Mesenchymal stem cell (in vitro differentiated cells and primary cell): ENCODE measurements at regions not wholly inside any gene's neighbourhood (a gene's known extent, or its start where the extent isn't known, plus 50 kb on each side); places are given as distances from the start of the nearest gene placed in this dataset.
A peak's percentile ranks its signal among the peaks of the same experiment; 100 is the strongest.

ENCODE experiments used
- DNase-seq: peaks from one replicate; pipeline ENCODE4 v3.0.0-alpha.2; 2013
- H2AFZ ChIP-seq: one replicate; pipeline ENCODE4 v1.6.1; 2013; ENCODE audit warnings: low read depth, mild to moderate bottlenecking, control low read depth, inconsistent platforms, low read length, moderate library complexity
- H2AK5ac ChIP-seq: 2 replicates; pipeline ENCODE4 v1.6.1; 2013; ENCODE audit warnings: low read length, moderate library complexity, mild to moderate bottlenecking, inconsistent platforms; ENCODE audit not compliant: severe bottlenecking
- H2BK120ac ChIP-seq: one replicate; pipeline ENCODE4 v1.6.1; 2013; ENCODE audit warnings: low read depth, mild to moderate bottlenecking, inconsistent platforms, low read length, moderate library complexity
- H2BK12ac ChIP-seq, 2 experiments: one replicate each; pipeline ENCODE4 v1.6.1; 2013; ENCODE audit warnings: inconsistent platforms in 2 of 2, low read length in 2 of 2, mild to moderate bottlenecking in 2 of 2, moderate library complexity in 2 of 2, control low read depth in 1 of 2
- H2BK15ac ChIP-seq: one replicate; pipeline ENCODE4 v1.6.1; 2013; ENCODE audit warnings: mild to moderate bottlenecking, low read depth, inconsistent platforms; ENCODE audit not compliant: poor library complexity, severe bottlenecking
- H2BK5ac ChIP-seq: 2 replicates; pipeline ENCODE4 v1.6.1; 2013; ENCODE audit warnings: low read depth, mild to moderate bottlenecking, low read length, control low read depth, inconsistent platforms; ENCODE audit not compliant: poor library complexity, severe bottlenecking
- H3K14ac ChIP-seq, 2 experiments: one replicate each; pipeline ENCODE4 v1.6.1; 2013; ENCODE audit warnings: inconsistent platforms in 2 of 2, low read length in 2 of 2, control low read depth in 1 of 2, mild to moderate bottlenecking in 1 of 2, moderate library complexity in 1 of 2
- H3K18ac ChIP-seq, 2 experiments: one replicate each; pipeline ENCODE4 v1.6.1; 2013; ENCODE audit warnings: inconsistent platforms in 2 of 2, low read length in 2 of 2, control low read depth in 1 of 2, low read depth in 1 of 2, mild to moderate bottlenecking in 1 of 2
- H3K23ac ChIP-seq, 2 experiments: one replicate each; pipeline ENCODE4 v1.6.1; 2013; ENCODE audit warnings: inconsistent platforms in 2 of 2, low read length in 2 of 2, mild to moderate bottlenecking in 2 of 2, moderate library complexity in 2 of 2, control low read depth in 1 of 2
- H3K27ac ChIP-seq: 2 replicates; pipeline ENCODE4 v1.5.1; 2013; ENCODE audit warnings: mild to moderate bottlenecking, moderate library complexity, low read length, control low read depth, inconsistent platforms; ENCODE audit not compliant: poor library complexity, severe bottlenecking
- H3K27me3 ChIP-seq, 2 experiments: 2 replicates each; pipeline versions ENCODE4 v1.6.1 to v1.7.0; 2013; ENCODE audit warnings: low read length in 2 of 2, mild to moderate bottlenecking in 2 of 2, moderate library complexity in 2 of 2, control low read depth in 1 of 2, inconsistent platforms in 1 of 2; ENCODE audit not compliant: control insufficient read depth in 1 of 2, insufficient read depth in 1 of 2
- H3K36me3 ChIP-seq, 2 experiments: 2 replicates each; pipeline versions ENCODE4 v1.6.1 to v1.7.0; 2013; ENCODE audit warnings: low read length in 2 of 2, control low read depth in 1 of 2, inconsistent platforms in 1 of 2, low read depth in 1 of 2, mild to moderate bottlenecking in 1 of 2; ENCODE audit not compliant: insufficient read depth in 2 of 2, control insufficient read depth in 1 of 2
- H3K4ac ChIP-seq, 2 experiments: one replicate each; pipeline ENCODE4 v1.6.1; 2013; ENCODE audit warnings: inconsistent platforms in 2 of 2, low read length in 2 of 2, mild to moderate bottlenecking in 2 of 2, moderate library complexity in 2 of 2, control low read depth in 1 of 2, low read depth in 1 of 2
- H3K4me1 ChIP-seq: 2 replicates; pipeline ENCODE4 v1.6.1; 2013; ENCODE audit warnings: low read depth, low read length, control low read depth; ENCODE audit not compliant: control insufficient read depth, insufficient read depth
- H3K4me2 ChIP-seq: 2 replicates; pipeline ENCODE4 v1.6.1; 2013; ENCODE audit warnings: low read length, mild to moderate bottlenecking, inconsistent platforms; ENCODE audit not compliant: poor library complexity, severe bottlenecking
- H3K4me3 ChIP-seq, 2 experiments: 2 replicates each; pipeline versions ENCODE4 v1.5.1 to v1.7.0; 2013; ENCODE audit warnings: low read length in 2 of 2, mild to moderate bottlenecking in 2 of 2, control low read depth in 1 of 2, low read depth in 1 of 2; ENCODE audit not compliant: insufficient read depth in 1 of 2
- H3K79me1 ChIP-seq: replicated peaks from 2 replicates; pipeline ENCODE4 v1.6.1; 2013; ENCODE audit warnings: mild to moderate bottlenecking, control low read depth, low read length, inconsistent platforms; ENCODE audit not compliant: poor library complexity, severe bottlenecking
- H3K9ac ChIP-seq: 2 replicates; pipeline ENCODE4 v1.7.0; 2013; ENCODE audit warnings: mild to moderate bottlenecking, low read length, moderate library complexity
- H3K9me3 ChIP-seq: 2 replicates; pipeline ENCODE4 v1.7.0; 2013; ENCODE audit warnings: mild to moderate bottlenecking, low read length; ENCODE audit not compliant: control insufficient read depth
- H4K8ac ChIP-seq: one replicate; pipeline ENCODE4 v1.6.1; 2013; ENCODE audit warnings: inconsistent platforms, mild to moderate bottlenecking, low read length, moderate library complexity
- H4K91ac ChIP-seq: one replicate; pipeline ENCODE4 v1.6.1; 2013; ENCODE audit warnings: mild to moderate bottlenecking, low read length, inconsistent platforms
- WGBS: methylation state at CpG from one replicate; pipeline ENCODE4 v1.1.7; 2013; ENCODE audit warnings: mixed read lengths; 5-methylcytosine and 5-hydroxymethylcytosine counted together

GRCh38 chr12:124514996-124515932 lies 52.1 kb downstream of the NCOR2 start:
- Histone ChIP-seq H2BK5ac (no peak overlapping the region), H2BK15ac (peak overlapping the region; percentile 34), H3K4me1 (peaks cover 77% of the 10 kb centered on the region), H3K79me1 (no peaks in the 10 kb centered on the region), H3K9me3 (no peaks in the 10 kb centered on the region), H3K23ac (peak overlapping the region in 1 of 2 experiments; percentile 46), H4K8ac (peak overlapping the region; percentile 68), H3K4me2 (no peak overlapping the region), H3K27me3 (no peaks in the 10 kb centered on the region), H3K4ac (no peak overlapping the region), H3K4me3 (peak overlapping the region in 1 of 2 experiments; percentile 3), H2BK120ac (no peak overlapping the region), H2AK5ac (peak overlapping the region; percentile 55), H3K18ac (peak overlapping the region in 1 of 2 experiments; percentile 42), H3K14ac (peak overlapping the region in 1 of 2 experiments; percentile 86), H3K9ac (peak overlapping the region; percentile 95), H2BK12ac (peak overlapping the region in 1 of 2 experiments; percentile 79), H4K91ac (no peak overlapping the region), H2AFZ (no peak overlapping the region), H3K27ac (peak overlapping the region; percentile 87), H3K36me3 (peaks cover 12 to 45% of the 10 kb centered on the region in 2 experiments)
- DNase-seq = no peak
- whole genome bisulfite sequencing = 94% methylated on average over 19 of the region's 19 CpGs

- H3K27me3 ChIP-seq = no peaks in the 10 kb centered on the region
- H3K27ac ChIP-seq = peak overlapping the region; percentile 55
- H3K79me1 ChIP-seq = no peaks in the 10 kb centered on the region
- H3K4me1 ChIP-seq = peaks cover 77% of the 10 kb centered on the region
- peak overlapping the region in 1 of 2 experiments; percentile 41 for H3K14ac ChIP-seq
- WGBS = 94% methylated on average over 12 of the region's 12 CpGs
- H3K18ac ChIP-seq = peak overlapping the region; percentile 74 to 84
- no peak overlapping the region for H3K4ac ChIP-seq
- peak overlapping the region; percentile 12 to 75 for H2BK12ac ChIP-seq
- no peak overlapping the region for H2BK5ac ChIP-seq
- H3K9me3 ChIP-seq = no peaks in the 10 kb centered on the region
- H2AFZ ChIP-seq = no peak overlapping the region
- no peak overlapping the region for H3K4me2 ChIP-seq
- H2BK15ac ChIP-seq = peak overlapping the region; percentile 34
- DNase-seq = no peak
- H3K36me3 ChIP-seq = peaks cover 12 to 49% of the 10 kb centered on the region in 2 experiments
- H3K23ac ChIP-seq = peak overlapping the region in 1 of 2 experiments; percentile 72
- H3K4me3 ChIP-seq = no peak overlapping the region
- H3K9ac ChIP-seq = no peak overlapping the region
- H2AK5ac ChIP-seq = peak overlapping the region; percentile 55
- H4K91ac ChIP-seq = no peak overlapping the region
- no peak overlapping the region for H2BK120ac ChIP-seq
- H4K8ac ChIP-seq = peak overlapping the region; percentile 68
Measured at GRCh38 chr12:124514145-124514995, 53.0 kb downstream of the NCOR2 start.

- 64% methylated on average over 6 of the region's 7 CpGs for WGBS
Measured at GRCh38 chr12:124513297-124513867, 54.0 kb downstream of the NCOR2 start.

More at GRCh38 chr12:124513297-124513867, 54.0 kb downstream of the NCOR2 start:
- peak overlapping the region; percentile 10 for H3K4me2 ChIP-seq
- H2BK15ac ChIP-seq = no peak overlapping the region
- H3K18ac ChIP-seq = peak overlapping the region; percentile 74 to 84
- H4K91ac ChIP-seq = peak overlapping the region; percentile 90
- H3K14ac ChIP-seq = peak overlapping the region in 1 of 2 experiments; percentile 14
- H2AK5ac ChIP-seq = peak overlapping the region; percentile 35
- H3K9me3 ChIP-seq = no peaks in the 10 kb centered on the region
- H3K79me1 ChIP-seq = no peaks in the 10 kb centered on the region
- H3K27me3 ChIP-seq = no peaks in the 10 kb centered on the region
- peak overlapping the region; percentile 21 for H2BK5ac ChIP-seq
- H3K4me3 ChIP-seq = peak overlapping the region in 1 of 2 experiments; percentile 26
- peaks cover 78% of the 10 kb centered on the region for H3K4me1 ChIP-seq
- peaks cover 12 to 49% of the 10 kb centered on the region in 2 experiments for H3K36me3 ChIP-seq
- peak overlapping the region; percentile 63 for H3K9ac ChIP-seq
- H3K23ac ChIP-seq = no peak overlapping the region
- H2AFZ ChIP-seq = no peak overlapping the region
- H3K4ac ChIP-seq = peak overlapping the region; percentile 71 to 76
- H2BK12ac ChIP-seq = peak overlapping the region; percentile 29 to 75
- no peak overlapping the region for H4K8ac ChIP-seq
- no peak for DNase-seq
- no peak overlapping the region for H2BK120ac ChIP-seq
- H3K27ac ChIP-seq = peak overlapping the region; percentile 70
